ENCODE measurements at regions not wholly inside any gene's neighbourhood (a gene's known extent, or its start where the extent isn't known, plus 50 kb on each side); places are given as distances from the start of the nearest gene placed in this dataset.

GRCh38 chr7:127512663-127513062, 72.7 kb downstream of the GCC1 start:
- no peak for TF ChIP-seq POLR2AphosphoS5 (IDR thresholded peaks at IDR 0.05; ENCODE audit: low read depth, low read length)
- TF ChIP-seq CTCF (IDR thresholded peaks at IDR 0.05; ENCODE audit: control extremely low read depth in 1 of 3, insufficient read depth in 1 of 3, low read depth in 1 of 3, low read length in 3 of 3) = no peak
- no peak for TF ChIP-seq GTF2F1 (IDR thresholded peaks at IDR 0.05; ENCODE audit: borderline replicate concordance, low read depth, low read length)
- no peak for TF ChIP-seq EP300 (IDR thresholded peaks at IDR 0.05; ENCODE audit: borderline replicate concordance in 1 of 2, low read depth in 2 of 2, low read length in 2 of 2)
- TF ChIP-seq TBP (IDR thresholded peaks at IDR 0.05; ENCODE audit: low read depth, low read length) = no peak
- no peak for TF ChIP-seq USF2 (IDR thresholded peaks at IDR 0.05; ENCODE audit: low read length)
- TF ChIP-seq SAP30 (IDR thresholded peaks at IDR 0.05; ENCODE audit: insufficient read depth, insufficient replicate concordance, low read length) = no peak
- TF ChIP-seq SP2 (IDR thresholded peaks at IDR 0.05; ENCODE audit: low read length) = no peak
- no peak for TF ChIP-seq YY1 (IDR thresholded peaks at IDR 0.05; ENCODE audit: low read depth, low read length)
- no peak for TF ChIP-seq RAD21 (IDR thresholded peaks at IDR 0.05 in 1 of 2, conservative IDR thresholded peaks at IDR 0.05 in 1 of 2; ENCODE audit: low read depth in 2 of 2, low read length in 2 of 2)
- TF ChIP-seq JUN (IDR thresholded peaks at IDR 0.05; ENCODE audit: low read depth, low read length) = no peak
